SK-N-MC (cell line): ENCODE measurements at regions not wholly inside any gene's neighbourhood (a gene's known extent, or its start where the extent isn't known, plus 50 kb on each side); places are given as distances from the start of the nearest gene placed in this dataset.

Experiments used
- EZH2 ChIP-seq: fragments of 200-600 bp; sonication (generic); IDR thresholded peaks from one replicate; pipeline ENCODE4 v1.6.1; 2017; ENCODE audit warnings: antibody characterized with exemption
- FOXP2 ChIP-seq: optimal IDR thresholded peaks from 2 replicates; pipeline ENCODE3; 2011; ENCODE audit warnings: mild to moderate bottlenecking, moderate library complexity; ENCODE audit not compliant: insufficient read depth; ENCODE audit errors: extremely low read length, control extremely low read depth
- POLR2AphosphoS5 ChIP-seq: IDR thresholded peaks from 2 replicates; pipeline ENCODE4 v1.6.1; 2012; ENCODE audit warnings: mild to moderate bottlenecking, low read depth, low read length, borderline replicate concordance

- TF ChIP-seq POLR2AphosphoS5 (no peak), EZH2 (no peak), FOXP2 (no peak)
Measured at GRCh38 chr22:27336151-27337090, 465.1 kb downstream of the MN1 start.
